ENCODE measurements at regions not wholly inside any gene's neighbourhood (a gene's known extent, or its start where the extent isn't known, plus 50 kb on each side); places are given as distances from the start of the nearest gene placed in this dataset.

GRCh38 chr2:42864222-42864621 lies 71.8 kb upstream of the HAAO start:
- no peak for DNase-seq

GRCh38 chr2:42863751-42864150 lies 71.4 kb upstream of the HAAO start:
- DNase-seq = no peak

- DNase-seq = no peak
Observed at GRCh38 chr2:42863320-42863719, 70.9 kb upstream of the HAAO start.

- no peak for DNase-seq
Observed at GRCh38 chr2:42862669-42863185, 70.3 kb upstream of the HAAO start.

- no peak for DNase-seq
Observed at GRCh38 chr2:42861321-42861720, 68.9 kb upstream of the HAAO start.

GRCh38 chr2:42860319-42861094 lies 68.1 kb upstream of the HAAO start:
- no peak for DNase-seq

- DNase-seq = no peak
Observed at GRCh38 chr2:42859791-42860190, 67.4 kb upstream of the HAAO start.

- DNase-seq = peak; percentile 82
Observed at GRCh38 chr2:42859006-42859552, 66.7 kb upstream of the HAAO start.

GRCh38 chr2:42858140-42859005 lies 66.0 kb upstream of the HAAO start:
- no peak for DNase-seq

- DNase-seq = no peak
Observed at GRCh38 chr2:42856891-42857632, 64.7 kb upstream of the HAAO start.

GRCh38 chr2:42856106-42856860 lies 63.9 kb upstream of the HAAO start:
- DNase-seq = no peak

- no peak for DNase-seq
Observed at GRCh38 chr2:42855221-42855970, 63.0 kb upstream of the HAAO start.

- DNase-seq = no peak
Observed at GRCh38 chr2:42854207-42854818, 61.9 kb upstream of the HAAO start.

- no peak for DNase-seq
Observed at GRCh38 chr2:42853549-42854206, 61.3 kb upstream of the HAAO start.

- DNase-seq = no peak
Observed at GRCh38 chr2:42852798-42853197, 60.4 kb upstream of the HAAO start.

GRCh38 chr2:42851740-42852250 lies 59.4 kb upstream of the HAAO start:
- DNase-seq = no peak

GRCh38 chr2:42851186-42851585 lies 58.8 kb upstream of the HAAO start:
- no peak for DNase-seq

GRCh38 chr2:42850016-42850805 lies 57.8 kb upstream of the HAAO start:
- no peak for DNase-seq

GRCh38 chr2:42849311-42849710 lies 56.9 kb upstream of the HAAO start:
- DNase-seq = no peak
